KG1 (cell line): ENCODE measurements at regions not wholly inside any gene's neighbourhood (a gene's known extent, or its start where the extent isn't known, plus 50 kb on each side); places are given as distances from the start of the nearest gene placed in this dataset.

Source experiments
- DNase-seq: peaks from one replicate; lab custom pipeline; 2025; lab: John Stamatoyannopoulos, UW

DNA sequence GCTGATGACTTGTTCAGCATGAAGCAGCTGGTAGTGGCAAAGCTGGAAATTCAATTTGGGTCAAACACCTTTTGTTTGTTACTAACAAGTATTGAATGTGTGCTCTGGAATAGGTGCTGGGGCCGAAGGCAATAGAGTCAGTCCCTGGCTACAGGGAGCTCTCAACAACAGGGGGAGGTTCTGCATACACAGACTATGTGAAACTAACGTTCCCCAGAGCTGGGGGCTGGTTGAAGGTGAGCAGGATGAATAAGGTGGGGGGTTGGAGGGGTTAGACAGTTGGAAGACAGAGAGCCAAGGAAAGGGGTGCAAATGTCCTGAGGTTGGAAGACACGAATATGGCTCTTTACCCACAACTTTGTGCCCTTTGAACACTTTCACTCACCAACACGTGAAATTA lies 84.1 kb upstream of the PLPP4 start:
- no peak for DNase-seq

- DNase-seq: no peak
Observed at GRCh38 chr10:120375666-120376065, 81.4 kb upstream of the PLPP4 start.

- DNase-seq: no peak
Observed at GRCh38 chr10:120381931-120382330, 75.1 kb upstream of the PLPP4 start.

GRCh38 chr10:120382360-120382759 lies 74.7 kb upstream of the PLPP4 start:
- DNase-seq: no peak

- DNase-seq: no peak
Observed at GRCh38 chr10:120385992-120386391, 71.0 kb upstream of the PLPP4 start.

GRCh38 chr10:120386896-120387295 lies 70.1 kb upstream of the PLPP4 start:
- no peak for DNase-seq

DNA sequence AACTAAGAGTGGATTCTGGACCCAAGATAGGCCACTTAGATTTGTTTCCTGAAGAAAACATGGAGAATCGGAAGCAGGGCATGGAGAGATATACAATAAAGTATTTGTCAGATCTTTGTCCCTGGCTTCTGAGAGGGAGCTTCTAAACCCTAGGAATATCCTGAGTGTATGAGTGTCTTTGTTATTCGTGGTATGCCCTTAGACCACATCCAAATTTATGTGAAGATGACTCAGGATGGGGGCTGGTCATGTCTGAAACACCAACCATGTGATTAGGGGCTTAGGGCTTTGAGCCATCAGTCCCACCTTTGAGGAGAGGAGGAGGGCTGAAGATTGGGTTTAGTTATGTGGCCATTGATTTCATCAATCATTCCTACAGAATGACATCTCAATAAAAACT lies 69.7 kb upstream of the PLPP4 start:
- DNase-seq: no peak

DNA sequence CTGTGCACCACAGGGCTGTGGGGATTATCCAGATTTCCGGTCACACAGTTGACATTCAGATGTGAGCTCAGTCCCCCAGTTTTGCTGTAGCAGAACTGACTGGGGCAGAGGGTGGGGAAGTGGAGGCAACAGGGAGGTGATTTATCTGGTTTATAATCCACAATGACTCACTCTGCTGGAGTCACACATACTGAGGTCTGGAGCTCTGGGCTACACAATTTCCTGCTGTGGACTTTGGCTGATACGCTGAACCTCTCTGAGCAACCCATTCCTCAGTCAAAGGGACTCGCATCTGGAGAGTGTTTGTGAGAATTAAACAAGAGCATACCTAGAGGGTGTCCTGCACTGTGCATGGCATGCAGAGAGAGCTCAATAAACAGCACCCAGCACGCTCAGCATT lies 64.8 kb upstream of the PLPP4 start:
- no peak for DNase-seq

DNA sequence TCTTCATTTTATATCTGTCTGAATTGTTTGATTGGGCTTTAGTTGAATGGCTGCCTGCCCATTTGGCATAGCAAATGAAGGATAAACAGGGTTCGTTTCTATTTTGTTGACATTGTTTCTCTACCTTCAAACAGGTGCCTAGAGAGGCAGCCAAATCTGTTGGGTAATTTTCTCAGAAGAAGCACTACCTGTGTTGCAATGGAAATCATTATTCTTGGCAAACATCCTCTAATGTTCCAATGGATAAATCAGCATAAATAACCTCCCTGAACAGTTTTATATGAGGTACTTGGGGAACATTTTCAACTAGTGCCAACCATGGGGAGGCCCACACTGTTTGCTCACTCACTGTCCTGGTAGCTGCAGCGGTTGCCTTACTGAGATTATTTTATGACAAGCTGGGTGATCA lies 64.4 kb upstream of the PLPP4 start:
- DNase-seq: no peak

DNA sequence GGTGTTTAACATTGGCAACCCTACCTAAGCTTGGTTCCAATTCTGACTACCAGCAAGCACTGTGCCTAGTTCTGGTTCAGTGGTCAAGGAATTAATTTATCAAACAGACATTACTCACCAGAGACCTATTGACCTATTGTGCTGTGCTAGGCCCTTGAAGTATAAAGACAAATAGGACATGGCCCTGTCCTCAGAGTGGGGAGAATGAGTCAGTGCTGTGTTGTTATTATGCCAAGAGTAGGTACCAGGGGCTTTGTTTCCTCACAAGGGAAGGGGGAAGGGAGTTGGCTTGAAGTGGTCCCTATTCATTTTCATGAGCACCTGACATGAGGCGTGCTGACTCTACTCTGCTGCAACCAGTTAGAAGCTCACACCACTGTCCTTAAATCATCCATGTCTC lies 62.6 kb upstream of the PLPP4 start:
- no peak for DNase-seq

GRCh38 chr10:120396228-120396627 lies 60.8 kb upstream of the PLPP4 start:
- DNase-seq: no peak

DNA sequence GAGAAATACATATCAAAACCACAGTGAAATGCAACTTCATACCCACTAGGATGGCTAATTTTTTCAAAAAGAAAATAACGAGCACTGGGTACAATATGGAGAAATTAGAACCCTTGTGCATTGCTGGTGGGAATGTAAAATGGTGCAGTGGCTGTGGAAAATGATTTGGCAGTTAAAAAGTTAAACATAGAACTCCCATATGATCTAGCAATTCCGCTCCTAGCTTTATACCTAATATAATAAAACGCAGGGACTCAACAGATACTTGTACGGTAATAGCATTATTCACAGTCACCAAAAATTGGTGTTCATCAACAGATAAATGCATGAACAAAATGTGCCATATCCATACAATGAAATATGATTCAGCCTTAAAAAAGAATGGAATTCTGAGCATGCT lies 58.8 kb upstream of the PLPP4 start:
- no peak for DNase-seq

DNA sequence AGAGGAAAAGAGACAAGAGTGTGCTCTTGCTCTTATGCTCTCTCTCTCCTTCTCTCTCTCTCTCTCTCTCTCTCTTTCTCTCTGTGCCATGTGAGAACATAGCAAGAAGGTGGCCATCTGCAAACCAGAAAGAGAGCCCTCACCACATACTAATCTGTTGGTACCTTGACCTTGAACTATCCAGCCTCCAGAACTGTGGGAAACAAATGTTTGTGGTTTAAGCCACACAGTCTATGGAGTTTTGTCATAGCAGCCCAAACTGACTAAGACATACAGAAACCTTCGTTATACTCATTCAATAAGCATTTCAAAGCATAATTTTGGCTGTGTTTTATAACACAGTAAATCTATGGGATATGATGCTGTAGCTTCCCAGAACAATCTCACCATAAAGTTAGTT lies 56.4 kb upstream of the PLPP4 start:
- no peak for DNase-seq

DNA sequence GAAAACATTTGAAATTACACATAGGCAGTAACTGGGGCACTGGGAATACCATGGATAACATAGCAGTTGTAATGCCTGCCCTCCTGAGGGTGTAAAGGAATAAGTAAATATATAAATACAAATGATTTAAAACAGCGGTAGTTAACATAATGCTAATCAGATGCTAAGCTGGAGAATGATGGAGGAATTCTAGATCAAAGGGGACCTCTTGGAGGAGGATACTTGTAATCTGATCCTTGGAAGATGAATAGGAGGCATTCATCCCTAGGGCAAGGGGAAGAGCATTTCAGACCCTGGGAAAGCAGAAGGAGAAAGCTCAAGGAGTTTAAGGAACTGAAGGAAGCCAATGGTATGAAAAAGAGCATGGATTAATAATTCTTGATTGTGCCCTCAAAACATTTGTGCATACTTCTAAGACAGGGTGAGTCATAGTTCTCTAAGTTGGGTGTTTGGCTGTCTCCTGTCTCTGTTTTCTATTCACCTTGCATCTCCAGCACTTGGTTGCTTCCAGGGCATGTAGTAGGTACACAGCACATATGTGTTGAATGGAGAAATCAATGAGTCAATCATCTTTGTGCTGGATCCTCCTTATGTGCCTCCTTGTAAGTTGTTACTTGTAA lies 54.8 kb upstream of the PLPP4 start:
- DNase-seq: no peak

DNA sequence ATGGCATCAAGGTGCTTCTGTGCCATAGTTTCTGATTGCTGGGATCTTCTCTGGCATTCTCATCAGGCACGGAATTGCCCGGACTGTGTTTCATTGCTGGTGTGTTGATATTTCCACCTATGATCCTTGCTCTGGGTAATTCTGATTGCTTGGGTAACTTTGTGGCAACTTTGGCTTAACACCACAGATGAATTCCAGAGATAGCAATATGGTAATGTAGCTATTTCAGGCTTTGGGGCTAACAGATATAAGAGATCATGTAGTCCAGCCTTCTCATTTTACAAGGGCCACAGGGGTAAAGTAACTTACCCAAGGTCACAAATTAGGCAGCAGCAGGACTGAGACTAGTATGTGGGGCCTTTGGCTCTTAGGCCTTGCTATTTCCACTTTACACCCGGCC lies 53.9 kb upstream of the PLPP4 start:
- DNase-seq: no peak

DNA sequence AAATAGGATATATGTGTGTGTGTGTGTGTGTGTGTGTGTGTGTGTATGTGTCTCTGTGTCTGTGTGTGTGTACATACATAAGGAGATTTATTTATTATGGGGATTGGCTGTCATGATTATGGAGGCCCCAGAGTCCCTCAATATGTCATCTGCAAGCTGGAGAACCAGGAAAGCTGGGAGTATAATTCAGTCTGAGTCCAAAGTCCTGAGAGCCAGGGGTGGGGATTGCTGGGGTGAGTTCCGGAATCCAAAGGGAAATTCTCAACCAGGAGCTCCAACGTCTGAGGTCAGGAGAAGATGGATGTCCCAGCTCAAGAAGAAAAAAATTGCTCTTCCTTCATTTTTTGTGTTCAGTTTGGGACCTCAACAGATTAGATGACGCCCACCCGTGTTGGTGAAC lies 50.7 kb upstream of the PLPP4 start:
- no peak for DNase-seq
